Lower leg skin (tissue), 4 donors: ENCODE measurements at regions not wholly inside any gene's neighbourhood (a gene's known extent, or its start where the extent isn't known, plus 50 kb on each side); places are given as distances from the start of the nearest gene placed in this dataset.

Source experiments
- DNase-seq, 2 donors: peaks; one replicate each; pipeline ENCODE4 v3.0.0-alpha.2; 2019; ENCODE audit warnings: low spot score in 2 of 2
- H3K4me3 ChIP-seq: fragments of 200-600 bp; sonication (generic); 2 replicates; pipeline ENCODE4 v1.5.1; 2017; ENCODE audit warnings: mild to moderate bottlenecking, low read depth; ENCODE audit not compliant: poor library complexity, severe bottlenecking
- POLR2A ChIP-seq, 2 donors: fragments of 450-650 bp; IDR thresholded peaks; one replicate each; pipeline ENCODE4 v1.6.1; 2016 to 2017; ENCODE audit warnings: antibody characterized with exemption in 2 of 2, mild to moderate bottlenecking in 1 of 2, moderate library complexity in 1 of 2
- WGBS, 2 donors: methylation state at CpG; one replicate each; pipeline ENCODE4 v1.1.5; 2018; 5-methylcytosine and 5-hydroxymethylcytosine counted together
- intact Hi-C: fragments of 100-400 bp; cut with DNase I; formaldehyde crosslinking; loops from one replicate; pipeline ENCODE4 v1.15.0; 2023; ENCODE audit warnings: low total_unique reads
- TF ChIP-seq, protein P1 (sequence below), 3 donors: fragments of 450-650 bp; IDR thresholded peaks; one replicate each; pipeline ENCODE4 v1.5.1; 2016; ENCODE audit warnings: antibody characterized with exemption in 3 of 3, mild to moderate bottlenecking in 3 of 3, moderate library complexity in 2 of 3

GRCh38 chr10:91335147-91335546 lies 75.0 kb upstream of the HECTD2 start:
- intact Hi-C loops, result no loop called here
- TF ChIP-seq, protein P1, sequence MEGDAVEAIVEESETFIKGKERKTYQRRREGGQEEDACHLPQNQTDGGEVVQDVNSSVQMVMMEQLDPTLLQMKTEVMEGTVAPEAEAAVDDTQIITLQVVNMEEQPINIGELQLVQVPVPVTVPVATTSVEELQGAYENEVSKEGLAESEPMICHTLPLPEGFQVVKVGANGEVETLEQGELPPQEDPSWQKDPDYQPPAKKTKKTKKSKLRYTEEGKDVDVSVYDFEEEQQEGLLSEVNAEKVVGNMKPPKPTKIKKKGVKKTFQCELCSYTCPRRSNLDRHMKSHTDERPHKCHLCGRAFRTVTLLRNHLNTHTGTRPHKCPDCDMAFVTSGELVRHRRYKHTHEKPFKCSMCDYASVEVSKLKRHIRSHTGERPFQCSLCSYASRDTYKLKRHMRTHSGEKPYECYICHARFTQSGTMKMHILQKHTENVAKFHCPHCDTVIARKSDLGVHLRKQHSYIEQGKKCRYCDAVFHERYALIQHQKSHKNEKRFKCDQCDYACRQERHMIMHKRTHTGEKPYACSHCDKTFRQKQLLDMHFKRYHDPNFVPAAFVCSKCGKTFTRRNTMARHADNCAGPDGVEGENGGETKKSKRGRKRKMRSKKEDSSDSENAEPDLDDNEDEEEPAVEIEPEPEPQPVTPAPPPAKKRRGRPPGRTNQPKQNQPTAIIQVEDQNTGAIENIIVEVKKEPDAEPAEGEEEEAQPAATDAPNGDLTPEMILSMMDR (IDR thresholded peaks at IDR 0.05), result no peak
- no peak for TF ChIP-seq POLR2A (IDR thresholded peaks at IDR 0.05)
- H3K4me3 ChIP-seq, result no peak overlapping the region
- DNase-seq, result no peak
- 63 to 74% methylated on average over 3 of the region's 3 CpGs for WGBS, 2 donors

- intact Hi-C loops, result no loop called here
- H3K4me3 ChIP-seq, result no peak overlapping the region
- TF ChIP-seq POLR2A (IDR thresholded peaks at IDR 0.05), result no peak
- TF ChIP-seq, protein P1 (IDR thresholded peaks at IDR 0.05), result no peak
- 60 to 64% methylated on average over 1 of the region's 1 CpG for whole genome bisulfite sequencing, 2 donors
- DNase-seq, result no peak
These were observed 70.4 kb upstream of the HECTD2 start for GRCh38 chr10:91339729-91340128.

DNA sequence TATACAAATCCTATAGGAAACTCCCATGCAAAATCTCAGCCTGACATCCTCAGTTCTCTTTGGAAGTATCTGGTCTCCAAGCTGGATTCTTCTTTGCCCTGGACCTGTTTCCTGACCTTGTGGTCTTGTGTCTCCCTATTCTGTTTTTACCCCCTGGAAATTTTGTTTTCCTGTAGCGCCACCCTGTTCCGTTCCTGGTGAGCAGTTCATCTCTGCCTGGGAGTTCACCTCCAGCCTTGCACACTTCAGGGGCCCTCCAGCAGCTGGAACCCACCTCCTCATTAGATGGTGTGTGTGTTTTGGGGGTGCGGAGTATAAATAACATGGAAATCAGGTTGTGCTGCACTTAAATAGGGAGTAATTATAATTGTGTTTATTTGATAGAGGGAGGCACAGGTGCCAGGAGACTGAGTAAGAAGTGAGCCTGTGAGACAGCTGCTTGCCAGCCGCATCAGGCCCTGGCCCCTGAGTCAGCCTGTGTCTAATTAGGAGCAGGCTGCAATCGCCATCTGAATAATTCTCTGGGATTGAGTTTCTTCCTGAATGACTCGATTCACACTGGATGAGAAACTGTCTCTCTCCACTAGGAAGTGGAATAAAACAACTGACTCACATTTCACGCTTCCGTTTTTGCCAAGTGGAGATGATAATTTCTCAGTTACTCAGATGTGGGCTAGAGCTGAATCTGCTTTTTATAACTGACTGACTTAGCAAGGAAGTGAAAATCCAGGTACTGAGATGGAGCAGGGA lies 69.4 kb upstream of the HECTD2 start:
- TF ChIP-seq POLR2A (IDR thresholded peaks at IDR 0.05), result no peak
- TF ChIP-seq, protein P1 (IDR thresholded peaks at IDR 0.05), result no peak
- WGBS, 2 donors, result 39 to 49% methylated on average over 8 of the region's 8 CpGs
- no peak overlapping the region for H3K4me3 ChIP-seq
- intact Hi-C loops, result no loop called here
- peak in 1 of 2 donors; percentile 41 for DNase-seq

- DNase-seq, result no peak
- no peak for TF ChIP-seq POLR2A (IDR thresholded peaks at IDR 0.05)
- TF ChIP-seq, protein P1 (IDR thresholded peaks at IDR 0.05), result no peak
- intact Hi-C loops, result no loop called here
- H3K4me3 ChIP-seq, result no peak overlapping the region
These were observed 68.5 kb upstream of the HECTD2 start for GRCh38 chr10:91341686-91342085.

DNA sequence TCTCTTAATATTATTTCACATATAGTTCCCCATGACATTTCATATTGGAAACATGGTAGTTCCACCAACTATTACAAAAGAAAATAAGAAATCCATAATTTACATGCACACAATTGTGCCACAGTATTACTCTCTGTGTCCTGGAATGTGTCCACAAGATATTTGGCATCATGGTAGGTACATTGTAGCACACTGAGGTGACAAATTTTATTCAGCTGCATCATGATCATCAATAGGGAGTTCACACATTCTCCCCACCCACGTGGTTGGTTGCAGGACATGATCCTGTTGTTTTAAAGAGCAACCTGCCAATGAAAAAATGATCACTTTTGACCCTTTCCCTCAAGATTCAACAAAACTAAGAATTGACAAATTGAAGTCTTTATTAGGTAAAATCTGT lies 67.1 kb upstream of the HECTD2 start:
- TF ChIP-seq, protein P1 (IDR thresholded peaks at IDR 0.05), result no peak
- no peak for TF ChIP-seq POLR2A (IDR thresholded peaks at IDR 0.05)
- DNase-seq, result no peak
- 51 to 76% methylated on average over 1 of the region's 1 CpG for WGBS, 2 donors
- H3K4me3 ChIP-seq, result no peak overlapping the region
- intact Hi-C loops, result no loop called here
